A673 (cell line): ENCODE measurements at regions not wholly inside any gene's neighbourhood (a gene's known extent, or its start where the extent isn't known, plus 50 kb on each side); places are given as distances from the start of the nearest gene placed in this dataset.

Experiments
- BruUV-seq: library from RNA; stranded (reverse); fragments of 400-500 nt; replicated peaks from 2 replicates; lab custom pipeline; 2021; lab: Mats Ljungman, UMichigan
- CTCF ChIA-PET: fragments of 300-600 bp; sonication (Branson Sonifier 250); formaldehyde crosslinking; loops from one replicate; lab custom pipeline; 2022; ENCODE audit warnings: antibody characterized with exemption; lab: Charles Lee
- POLR2A ChIA-PET: fragments of 300-600 bp; sonication (Branson Sonifier 250); formaldehyde crosslinking; loops from one replicate; lab custom pipeline; 2022; ENCODE audit warnings: antibody characterized with exemption; ENCODE audit not compliant: low non-redundant PET; lab: Charles Lee
- DNase-seq: peaks from one replicate; pipeline ENCODE4 v3.0.0-alpha.2; 2015; ENCODE audit warnings: low spot score
- H3K27ac ChIP-seq: fragments of 200-600 bp; sonication (generic); 2 replicates; pipeline ENCODE4 v1.5.1; 2016; ENCODE audit warnings: mixed run types, low read depth, mild to moderate bottlenecking, mixed read lengths, antibody characterized with exemption, low read length; ENCODE audit not compliant: poor library complexity, severe bottlenecking
- H3K27me3 ChIP-seq: fragments of 200-600 bp; sonication (generic); replicated peaks from 2 replicates; pipeline ENCODE4 v1.6.1; 2017; ENCODE audit warnings: mixed run types, low read depth, mild to moderate bottlenecking, mixed read lengths, antibody characterized with exemption, low read length; ENCODE audit not compliant: insufficient read depth, poor library complexity
- H3K36me3 ChIP-seq: fragments of 200-600 bp; sonication (generic); 2 replicates; pipeline ENCODE4 v1.6.1; 2016; ENCODE audit warnings: mixed run types, mild to moderate bottlenecking, mixed read lengths, antibody characterized with exemption, low read length; ENCODE audit not compliant: insufficient read depth, poor library complexity, severe bottlenecking
- H3K4me1 ChIP-seq: fragments of 200-600 bp; sonication (generic); 2 replicates; pipeline ENCODE4 v1.6.1; 2017; ENCODE audit warnings: mixed run types, mild to moderate bottlenecking, mixed read lengths, antibody characterized with exemption, low read length; ENCODE audit not compliant: insufficient read depth, poor library complexity, severe bottlenecking
- H3K4me3 ChIP-seq: fragments of 200-600 bp; sonication (generic); 2 replicates; pipeline ENCODE4 v1.5.1; 2016; ENCODE audit warnings: low read depth, mixed run types, mild to moderate bottlenecking, mixed read lengths, low read length; ENCODE audit not compliant: poor library complexity, severe bottlenecking
- H3K9me3 ChIP-seq: fragments of 200-600 bp; sonication (generic); 2 replicates; pipeline ENCODE4 v1.6.1; 2016; ENCODE audit warnings: mixed run types, low read depth, mild to moderate bottlenecking, mixed read lengths, antibody characterized with exemption, low read length; ENCODE audit not compliant: poor library complexity, severe bottlenecking
- EZH2 ChIP-seq: fragments of 200-600 bp; sonication (generic); IDR thresholded peaks from 2 replicates; pipeline ENCODE4 v1.6.1; 2017; ENCODE audit warnings: borderline replicate concordance, low read depth, mild to moderate bottlenecking, mixed read lengths, antibody characterized with exemption, low read length; ENCODE audit not compliant: poor library complexity, severe bottlenecking
- intact Hi-C: fragments of 100-400 bp; cut with micrococcal nuclease; formaldehyde crosslinking; loops from one replicate; pipeline ENCODE4 v1.10.0; 2022; ENCODE audit not compliant: unreplicated experiment
- TF ChIP-seq, protein P1 (sequence below): fragments of 300-800, 200-600 bp; sonication (generic); conservative IDR thresholded peaks from 2 replicates; pipeline ENCODE4 v1.5.1; 2017; ENCODE audit warnings: low read depth, mild to moderate bottlenecking, antibody characterized with exemption, low read length, moderate library complexity, mixed read lengths

DNA sequence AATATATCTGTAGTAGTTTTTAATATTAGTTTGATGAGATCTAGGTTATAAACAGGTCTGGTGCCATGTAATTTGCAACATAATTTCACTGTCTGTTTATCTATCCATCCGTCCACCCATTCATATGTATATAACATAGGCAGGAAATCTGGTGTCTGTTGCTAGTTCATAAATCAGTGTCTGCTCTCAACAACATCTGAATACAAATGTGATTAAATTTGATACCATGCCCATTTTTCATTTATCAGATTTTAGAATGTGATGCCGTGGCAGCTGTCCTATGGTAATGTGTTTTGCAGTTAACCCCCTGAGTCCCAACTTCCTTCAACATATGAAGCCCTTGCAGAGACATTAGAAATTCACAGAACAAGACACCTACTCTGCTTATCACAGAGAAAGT is 228.4 kb downstream of the CMPK2 start:
- peak; percentile 72 for DNase-seq
- CTCF ChIA-PET: no interaction called here
- no peak overlapping the region for H3K4me3 ChIP-seq
- POLR2A ChIA-PET: no interaction called here
- intact Hi-C loops: no loop called here
- BruUV-seq: no TSS peak
- H3K9me3 ChIP-seq: no peaks in the 10 kb centered on the region
- peak overlapping the region; percentile 21 for H3K27ac ChIP-seq
- TF ChIP-seq, protein P1, sequence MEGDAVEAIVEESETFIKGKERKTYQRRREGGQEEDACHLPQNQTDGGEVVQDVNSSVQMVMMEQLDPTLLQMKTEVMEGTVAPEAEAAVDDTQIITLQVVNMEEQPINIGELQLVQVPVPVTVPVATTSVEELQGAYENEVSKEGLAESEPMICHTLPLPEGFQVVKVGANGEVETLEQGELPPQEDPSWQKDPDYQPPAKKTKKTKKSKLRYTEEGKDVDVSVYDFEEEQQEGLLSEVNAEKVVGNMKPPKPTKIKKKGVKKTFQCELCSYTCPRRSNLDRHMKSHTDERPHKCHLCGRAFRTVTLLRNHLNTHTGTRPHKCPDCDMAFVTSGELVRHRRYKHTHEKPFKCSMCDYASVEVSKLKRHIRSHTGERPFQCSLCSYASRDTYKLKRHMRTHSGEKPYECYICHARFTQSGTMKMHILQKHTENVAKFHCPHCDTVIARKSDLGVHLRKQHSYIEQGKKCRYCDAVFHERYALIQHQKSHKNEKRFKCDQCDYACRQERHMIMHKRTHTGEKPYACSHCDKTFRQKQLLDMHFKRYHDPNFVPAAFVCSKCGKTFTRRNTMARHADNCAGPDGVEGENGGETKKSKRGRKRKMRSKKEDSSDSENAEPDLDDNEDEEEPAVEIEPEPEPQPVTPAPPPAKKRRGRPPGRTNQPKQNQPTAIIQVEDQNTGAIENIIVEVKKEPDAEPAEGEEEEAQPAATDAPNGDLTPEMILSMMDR: no peak
- no peak for TF ChIP-seq EZH2
- H3K4me1 ChIP-seq: peaks cover 37% of the 10 kb centered on the region
- H3K36me3 ChIP-seq: no peaks in the 10 kb centered on the region
- H3K27me3 ChIP-seq: no peaks in the 10 kb centered on the region

DNA sequence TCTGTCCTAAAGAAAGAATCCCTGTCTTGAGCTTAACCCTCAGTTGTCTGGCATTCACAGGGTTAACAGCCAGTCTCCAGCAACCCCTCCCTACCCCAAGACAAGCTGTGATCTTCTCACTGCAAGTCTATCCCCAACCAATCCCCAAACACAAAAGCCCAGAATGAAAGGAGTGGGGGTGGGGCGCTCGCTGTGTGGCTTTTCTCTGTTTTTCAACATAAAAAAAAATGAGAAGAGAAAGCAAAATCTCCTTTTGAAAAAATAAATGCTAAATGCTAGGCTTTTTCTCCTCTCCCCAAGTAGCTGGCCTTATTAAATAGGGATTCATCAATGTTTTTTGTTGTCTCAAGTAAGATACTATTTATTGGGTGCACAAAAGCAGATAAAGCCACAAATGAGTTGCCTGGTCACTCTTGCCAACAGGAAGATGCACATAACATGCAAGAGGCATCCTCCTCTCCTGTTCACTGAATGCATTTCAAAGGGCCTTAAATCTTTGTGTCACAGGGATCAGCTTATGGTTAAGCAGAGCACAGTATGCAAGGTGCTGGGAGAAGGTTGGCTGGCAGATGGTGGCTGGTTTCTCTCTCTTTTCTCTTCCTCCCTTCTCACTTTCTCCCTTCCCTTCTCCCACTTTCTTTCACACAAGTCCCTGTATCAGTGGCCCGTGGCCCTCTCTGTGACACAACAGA is 225.6 kb downstream of the CMPK2 start:
- Histone ChIP-seq H3K4me1 (peaks cover 37% of the 10 kb centered on the region), H3K27me3 (no peaks in the 10 kb centered on the region), H3K36me3 (no peaks in the 10 kb centered on the region), H3K27ac (peak overlapping the region; percentile 68), H3K4me3 (no peak overlapping the region), H3K9me3 (no peaks in the 10 kb centered on the region)
- DNase-seq: peak; percentile 84
- ChIA-PET CTCF (no interaction called here), POLR2A (no interaction called here)
- intact Hi-C loops: no loop called here
- no TSS peak for BruUV-seq
- TF ChIP-seq, protein P1: no peak
- no peak for TF ChIP-seq EZH2

DNA sequence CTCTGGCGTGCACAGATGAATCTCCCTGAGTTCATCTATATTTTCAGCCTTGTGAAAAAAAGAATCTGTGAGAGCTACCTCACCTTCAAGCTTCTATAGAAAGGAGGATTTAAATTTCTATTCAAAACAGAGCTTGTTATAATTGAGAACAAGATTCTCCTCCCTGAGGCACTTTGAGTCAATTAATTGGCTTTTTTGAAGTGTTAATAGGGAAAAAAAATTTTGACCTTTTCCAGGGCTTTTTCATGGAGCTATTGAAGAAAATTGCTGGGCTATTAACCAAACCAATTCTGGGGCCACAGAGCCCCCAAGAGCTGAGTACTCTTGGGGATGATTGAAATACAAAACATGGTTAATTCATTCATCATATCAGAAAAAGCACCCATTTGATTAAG is 225.1 kb downstream of the CMPK2 start:
- no peak for DNase-seq
- TF ChIP-seq EZH2: no peak
- TF ChIP-seq, protein P1: no peak
- ChIA-PET POLR2A (no interaction called here), CTCF (no interaction called here)
- no TSS peak for BruUV-seq
- H3K27ac ChIP-seq: peak overlapping the region; percentile 68
- no peaks in the 10 kb centered on the region for H3K27me3 ChIP-seq
- intact Hi-C loops: no loop called here
- H3K36me3 ChIP-seq: no peaks in the 10 kb centered on the region
- no peak overlapping the region for H3K4me3 ChIP-seq
- no peaks in the 10 kb centered on the region for H3K9me3 ChIP-seq
- H3K4me1 ChIP-seq: peaks cover 40% of the 10 kb centered on the region
